PC-9 (cell line): ENCODE measurements at regions not wholly inside any gene's neighbourhood (a gene's known extent, or its start where the extent isn't known, plus 50 kb on each side); places are given as distances from the start of the nearest gene placed in this dataset.
"Not testable (repeated sequence)": the region's sequence is repeated elsewhere in the genome, so short reads cannot be mapped to it uniquely, and the experiment has no call there.

Experiments
- EZH2 ChIP-seq: fragments of 200-600 bp; sonication (generic); IDR thresholded peaks from 2 replicates; pipeline ENCODE4 v1.8.0; 2017; ENCODE audit warnings: antibody characterized with exemption, low read depth
- TF ChIP-seq, protein P1 (sequence below): fragments of 200-600 bp; sonication (generic); conservative IDR thresholded peaks from 2 replicates; pipeline ENCODE4 v1.6.1; 2017; ENCODE audit warnings: mixed run types, antibody characterized with exemption, mild to moderate bottlenecking, moderate library complexity

DNA sequence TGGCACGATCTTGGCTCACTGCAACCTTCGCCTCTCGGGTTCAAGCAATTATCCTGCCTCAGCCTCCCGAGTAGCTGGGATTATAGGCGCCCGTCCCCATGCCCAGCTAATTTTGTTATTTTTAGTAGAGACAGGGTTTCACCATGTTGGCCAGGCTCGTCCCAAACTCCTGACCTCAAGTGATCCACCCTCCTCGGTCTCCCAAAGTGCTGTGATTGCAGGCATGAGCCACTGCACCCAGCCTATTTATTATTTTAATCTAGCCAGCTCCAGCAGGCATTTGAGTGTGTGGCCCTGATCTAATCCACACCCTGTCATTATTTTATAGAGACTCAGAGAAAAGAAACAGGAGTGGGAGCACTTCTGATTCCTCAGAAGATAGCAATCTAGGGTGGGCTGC, 66.4 kb upstream of the ABHD2 start:
- TF ChIP-seq, protein P1, sequence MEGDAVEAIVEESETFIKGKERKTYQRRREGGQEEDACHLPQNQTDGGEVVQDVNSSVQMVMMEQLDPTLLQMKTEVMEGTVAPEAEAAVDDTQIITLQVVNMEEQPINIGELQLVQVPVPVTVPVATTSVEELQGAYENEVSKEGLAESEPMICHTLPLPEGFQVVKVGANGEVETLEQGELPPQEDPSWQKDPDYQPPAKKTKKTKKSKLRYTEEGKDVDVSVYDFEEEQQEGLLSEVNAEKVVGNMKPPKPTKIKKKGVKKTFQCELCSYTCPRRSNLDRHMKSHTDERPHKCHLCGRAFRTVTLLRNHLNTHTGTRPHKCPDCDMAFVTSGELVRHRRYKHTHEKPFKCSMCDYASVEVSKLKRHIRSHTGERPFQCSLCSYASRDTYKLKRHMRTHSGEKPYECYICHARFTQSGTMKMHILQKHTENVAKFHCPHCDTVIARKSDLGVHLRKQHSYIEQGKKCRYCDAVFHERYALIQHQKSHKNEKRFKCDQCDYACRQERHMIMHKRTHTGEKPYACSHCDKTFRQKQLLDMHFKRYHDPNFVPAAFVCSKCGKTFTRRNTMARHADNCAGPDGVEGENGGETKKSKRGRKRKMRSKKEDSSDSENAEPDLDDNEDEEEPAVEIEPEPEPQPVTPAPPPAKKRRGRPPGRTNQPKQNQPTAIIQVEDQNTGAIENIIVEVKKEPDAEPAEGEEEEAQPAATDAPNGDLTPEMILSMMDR: not testable (repeated sequence)
- not testable (repeated sequence) for TF ChIP-seq EZH2
